ENCODE measurements at regions not wholly inside any gene's neighbourhood (a gene's known extent, or its start where the extent isn't known, plus 50 kb on each side); places are given as distances from the start of the nearest gene placed in this dataset.

- TF ChIP-seq, protein P1, sequence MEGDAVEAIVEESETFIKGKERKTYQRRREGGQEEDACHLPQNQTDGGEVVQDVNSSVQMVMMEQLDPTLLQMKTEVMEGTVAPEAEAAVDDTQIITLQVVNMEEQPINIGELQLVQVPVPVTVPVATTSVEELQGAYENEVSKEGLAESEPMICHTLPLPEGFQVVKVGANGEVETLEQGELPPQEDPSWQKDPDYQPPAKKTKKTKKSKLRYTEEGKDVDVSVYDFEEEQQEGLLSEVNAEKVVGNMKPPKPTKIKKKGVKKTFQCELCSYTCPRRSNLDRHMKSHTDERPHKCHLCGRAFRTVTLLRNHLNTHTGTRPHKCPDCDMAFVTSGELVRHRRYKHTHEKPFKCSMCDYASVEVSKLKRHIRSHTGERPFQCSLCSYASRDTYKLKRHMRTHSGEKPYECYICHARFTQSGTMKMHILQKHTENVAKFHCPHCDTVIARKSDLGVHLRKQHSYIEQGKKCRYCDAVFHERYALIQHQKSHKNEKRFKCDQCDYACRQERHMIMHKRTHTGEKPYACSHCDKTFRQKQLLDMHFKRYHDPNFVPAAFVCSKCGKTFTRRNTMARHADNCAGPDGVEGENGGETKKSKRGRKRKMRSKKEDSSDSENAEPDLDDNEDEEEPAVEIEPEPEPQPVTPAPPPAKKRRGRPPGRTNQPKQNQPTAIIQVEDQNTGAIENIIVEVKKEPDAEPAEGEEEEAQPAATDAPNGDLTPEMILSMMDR (conservative IDR thresholded peaks at IDR 0.05 in 1 of 2, IDR thresholded peaks at IDR 0.05 in 1 of 2; ENCODE audit: low read depth in 1 of 2, low read length in 2 of 2), result no peak
- TF ChIP-seq EZH2 (IDR thresholded peaks at IDR 0.05; ENCODE audit: low read length, missing control alignments), result no peak
Measured at GRCh38 chr2:226198956-226199355, 600.7 kb downstream of the IRS1 start.
